Trophoblast cell (in vitro differentiated cells and primary cell): ENCODE measurements at regions not wholly inside any gene's neighbourhood (a gene's known extent, or its start where the extent isn't known, plus 50 kb on each side); places are given as distances from the start of the nearest gene placed in this dataset.
"Not testable (repeated sequence)": the region's sequence is repeated elsewhere in the genome, so short reads cannot be mapped to it uniquely, and the experiment has no call there.

Experiments
- DNase-seq, 2 donors: peaks; one replicate each; pipeline ENCODE4 v3.0.0-alpha.2; 2016
- H2AFZ ChIP-seq: 2 replicates; pipeline ENCODE4 v1.6.1; 2013; ENCODE audit warnings: low read length, moderate library complexity, mild to moderate bottlenecking; ENCODE audit not compliant: insufficient read depth, poor library complexity
- H2AK5ac ChIP-seq: 2 replicates; pipeline ENCODE4 v1.6.1; 2013; ENCODE audit warnings: mild to moderate bottlenecking, low read length
- H2BK120ac ChIP-seq: 2 replicates; pipeline ENCODE4 v1.6.1; 2013; ENCODE audit warnings: low read length, mild to moderate bottlenecking, moderate library complexity; ENCODE audit not compliant: insufficient read depth, poor library complexity
- H2BK12ac ChIP-seq: 2 replicates; pipeline ENCODE4 v1.6.1; 2013; ENCODE audit warnings: mild to moderate bottlenecking, low read length, moderate library complexity
- H2BK5ac ChIP-seq: 2 replicates; pipeline ENCODE4 v1.6.1; 2013; ENCODE audit warnings: low read length, low read depth, moderate library complexity, mild to moderate bottlenecking; ENCODE audit not compliant: poor library complexity
- H3K14ac ChIP-seq: 2 replicates; pipeline ENCODE4 v1.6.1; 2013; ENCODE audit warnings: mild to moderate bottlenecking, low read length
- H3K18ac ChIP-seq: 2 replicates; pipeline ENCODE4 v1.6.1; 2013; ENCODE audit warnings: mild to moderate bottlenecking, low read length
- H3K23ac ChIP-seq: 2 replicates; pipeline ENCODE4 v1.6.1; 2013; ENCODE audit warnings: low read length
- H3K27ac ChIP-seq: 2 replicates; pipeline ENCODE4 v1.5.1; 2013; ENCODE audit warnings: low read depth, mild to moderate bottlenecking, inconsistent platforms, low read length, moderate library complexity
- H3K27me3 ChIP-seq: 2 replicates; pipeline ENCODE4 v1.6.1; 2013; ENCODE audit warnings: inconsistent platforms, mild to moderate bottlenecking, low read length, moderate library complexity; ENCODE audit not compliant: insufficient read depth
- H3K36me3 ChIP-seq, 2 experiments: 1 replicate in 1 of 2; 2 replicates in 1 of 2; pipeline ENCODE4 v1.6.1; 2013; ENCODE audit warnings: low read length in 2 of 2, mild to moderate bottlenecking in 2 of 2, moderate library complexity in 1 of 2; ENCODE audit not compliant: insufficient read depth in 2 of 2, control insufficient read depth in 1 of 2
- H3K4ac ChIP-seq: 2 replicates; pipeline ENCODE4 v1.6.1; 2013; ENCODE audit warnings: low read depth, mild to moderate bottlenecking, low read length, moderate library complexity
- H3K4me1 ChIP-seq, 2 experiments: 1 replicate in 1 of 2; 2 replicates in 1 of 2; pipeline ENCODE4 v1.6.1; 2013; ENCODE audit warnings: low read length in 2 of 2, mild to moderate bottlenecking in 2 of 2, moderate library complexity in 1 of 2; ENCODE audit not compliant: insufficient read depth in 2 of 2, control insufficient read depth in 1 of 2
- H3K4me2 ChIP-seq: 2 replicates; pipeline ENCODE4 v1.6.1; 2013; ENCODE audit warnings: inconsistent platforms, mild to moderate bottlenecking, low read length, moderate library complexity
- H3K4me3 ChIP-seq: 2 replicates; pipeline ENCODE4 v1.5.1; 2013; ENCODE audit warnings: mild to moderate bottlenecking, low read depth, low read length, inconsistent platforms
- H3K79me1 ChIP-seq: one replicate; pipeline ENCODE4 v1.6.1; 2013; ENCODE audit warnings: low read length
- H3K79me2 ChIP-seq: 2 replicates; pipeline ENCODE4 v1.6.1; 2013; ENCODE audit warnings: low read length, mild to moderate bottlenecking; ENCODE audit not compliant: control insufficient read depth, insufficient read depth, poor library complexity
- H3K9ac ChIP-seq: 2 replicates; pipeline ENCODE4 v1.6.1; 2013; ENCODE audit warnings: mild to moderate bottlenecking, low read length
- H3K9me3 ChIP-seq: 2 replicates; pipeline ENCODE4 v1.6.1; 2013; ENCODE audit warnings: low read depth, mild to moderate bottlenecking, control low read depth, inconsistent platforms, low read length; ENCODE audit not compliant: insufficient read depth
- H4K12ac ChIP-seq: 2 replicates; pipeline ENCODE4 v1.6.1; 2013; ENCODE audit warnings: low read depth, mild to moderate bottlenecking, low read length, moderate library complexity
- H4K8ac ChIP-seq: 2 replicates; pipeline ENCODE4 v1.6.1; 2013; ENCODE audit warnings: low read depth, mild to moderate bottlenecking, low read length, moderate library complexity
- H4K91ac ChIP-seq: one replicate; pipeline ENCODE4 v1.6.1; 2013; ENCODE audit warnings: low read depth, mild to moderate bottlenecking, low read length, moderate library complexity
- WGBS: extraction: QIAGEN DNeasy Blood & Tissue Kit; methylation state at CpG from one replicate; pipeline ENCODE4 v1.1.7; 2013; ENCODE audit warnings: missing lambda C conversion rate; ENCODE audit not compliant: insufficient read length, insufficient coverage; ENCODE audit errors: extremely low coverage; 5-methylcytosine and 5-hydroxymethylcytosine counted together

- Histone ChIP-seq H3K79me2 (no peaks in the 10 kb centered on the region), H3K14ac (no peak overlapping the region), H3K79me1 (peaks cover 3% of the 10 kb centered on the region), H4K12ac (no peak overlapping the region), H3K27me3 (no peaks in the 10 kb centered on the region), H2BK5ac (no peak overlapping the region), H3K23ac (no peak overlapping the region), H2AK5ac (no peak overlapping the region), H4K91ac (no peak overlapping the region), H3K18ac (no peak overlapping the region), H3K36me3 (no peaks in the 10 kb centered on the region), H3K9ac (no peak overlapping the region), H3K4me2 (no peak overlapping the region), H3K4me1 (no peaks in the 10 kb centered on the region), H2BK12ac (peak overlapping the region; percentile 84), H3K9me3 (no peaks in the 10 kb centered on the region), H3K4me3 (no peak overlapping the region), H2BK120ac (peak overlapping the region; percentile 33), H4K8ac (no peak overlapping the region), H2AFZ (no peak overlapping the region), H3K27ac (no peak overlapping the region), H3K4ac (no peak overlapping the region)
- no CpG with 5 or more reads among the region's 4 CpGs for WGBS
- no peak for DNase-seq
Measured at GRCh38 chrX:44058339-44058738, 85.1 kb upstream of the NDP start.

- Histone ChIP-seq H3K18ac (no peak overlapping the region), H3K36me3 (no peaks in the 10 kb centered on the region), H2BK5ac (no peak overlapping the region), H3K4ac (no peak overlapping the region), H3K9me3 (no peaks in the 10 kb centered on the region), H4K12ac (no peak overlapping the region), H3K4me3 (no peak overlapping the region), H3K14ac (no peak overlapping the region), H3K27me3 (no peaks in the 10 kb centered on the region), H2AK5ac (no peak overlapping the region), H2BK120ac (no peak overlapping the region), H3K79me2 (no peaks in the 10 kb centered on the region), H3K79me1 (no peaks in the 10 kb centered on the region), H4K8ac (no peak overlapping the region), H2AFZ (no peak overlapping the region), H3K9ac (no peak overlapping the region), H3K4me1 (no peaks in the 10 kb centered on the region), H3K23ac (no peak overlapping the region), H4K91ac (no peak overlapping the region), H3K4me2 (no peak overlapping the region), H2BK12ac (no peak overlapping the region), H3K27ac (no peak overlapping the region)
- no peak for DNase-seq
- WGBS: no CpG with 5 or more reads among the region's 4 CpGs
Measured at GRCh38 chrX:44055638-44056037, 82.4 kb upstream of the NDP start.

GRCh38 chrX:44054863-44055601, 81.8 kb upstream of the NDP start:
- H4K8ac ChIP-seq: no peak overlapping the region
- no peak overlapping the region for H3K4ac ChIP-seq
- no peak overlapping the region for H3K4me3 ChIP-seq
- H2BK12ac ChIP-seq: no peak overlapping the region
- no peak overlapping the region for H2AK5ac ChIP-seq
- no peak overlapping the region for H2BK5ac ChIP-seq
- H3K36me3 ChIP-seq: no peaks in the 10 kb centered on the region
- no peaks in the 10 kb centered on the region for H3K9me3 ChIP-seq
- no CpG with 5 or more reads among the region's 4 CpGs for whole genome bisulfite sequencing
- H3K4me1 ChIP-seq: no peaks in the 10 kb centered on the region
- H3K9ac ChIP-seq: no peak overlapping the region
- no peak overlapping the region for H3K23ac ChIP-seq
- H3K79me1 ChIP-seq: no peaks in the 10 kb centered on the region
- H3K27me3 ChIP-seq: no peaks in the 10 kb centered on the region
- no peak overlapping the region for H4K91ac ChIP-seq
- H2AFZ ChIP-seq: no peak overlapping the region
- no peak overlapping the region for H3K4me2 ChIP-seq
- no peak for DNase-seq
- H3K27ac ChIP-seq: no peak overlapping the region
- H2BK120ac ChIP-seq: no peak overlapping the region
- H3K79me2 ChIP-seq: no peaks in the 10 kb centered on the region
- no peak overlapping the region for H3K14ac ChIP-seq
- no peak overlapping the region for H4K12ac ChIP-seq
- no peak overlapping the region for H3K18ac ChIP-seq

GRCh38 chrX:44045106-44045505, 71.9 kb upstream of the NDP start:
- H4K12ac ChIP-seq, H3K27me3 ChIP-seq, H3K14ac ChIP-seq, H2AFZ ChIP-seq, H3K9me3 ChIP-seq, H3K4me2 ChIP-seq, H3K4ac ChIP-seq, H3K4me3 ChIP-seq, H2AK5ac ChIP-seq, H3K4me1 ChIP-seq, H3K23ac ChIP-seq, H3K9ac ChIP-seq, H3K36me3 ChIP-seq, H3K79me2 ChIP-seq, H3K18ac ChIP-seq: not testable (repeated sequence)
- Histone ChIP-seq H2BK120ac (peak overlapping the region; percentile 83), H4K8ac (peak overlapping the region; percentile 38), H2BK12ac (peak overlapping the region; percentile 58), H4K91ac (peak overlapping the region; percentile 81), H3K27ac (peak overlapping the region; percentile 80), H3K79me1 (peaks cover 13% of the 10 kb centered on the region), H2BK5ac (peak overlapping the region; percentile 68)
- no CpG with 5 or more reads among the region's 1 CpG for WGBS
- DNase-seq: peak; percentile 27 to 66
